CD4-positive, alpha-beta memory T cell (primary cell): ENCODE measurements at regions not wholly inside any gene's neighbourhood (a gene's known extent, or its start where the extent isn't known, plus 50 kb on each side); places are given as distances from the start of the nearest gene placed in this dataset.

Source experiments
- CTCF ChIA-PET: fragments of 350-600 bp; sonication (Branson Sonifier 250); formaldehyde crosslinking; loops from one replicate; lab custom pipeline; 2021; ENCODE audit warnings: inconsistent platforms; ENCODE audit not compliant: partially characterized antibody; lab: Charles Lee
- POLR2A ChIA-PET: fragments of 350-600 bp; sonication (Branson Sonifier 250); formaldehyde crosslinking; loops from one replicate; lab custom pipeline; 2021; ENCODE audit not compliant: partially characterized antibody; lab: Charles Lee
- DNase-seq, 5 donors: peaks; one replicate each; pipeline versions ENCODE4 v3.0.0 to v3.0.0-alpha.2; 2020 to 2022; ENCODE audit warnings: mixed read lengths in 1 of 5
- H3K27ac ChIP-seq: one replicate; pipeline ENCODE4 v1.7.0; 2013; ENCODE audit warnings: low read depth, low read length
- H3K27me3 ChIP-seq: 2 replicates; pipeline ENCODE4 v1.7.0; 2013; ENCODE audit warnings: mild to moderate bottlenecking, low read length, moderate library complexity; ENCODE audit not compliant: insufficient read depth
- H3K36me3 ChIP-seq: 2 replicates; pipeline ENCODE4 v1.7.0; 2013; ENCODE audit warnings: mild to moderate bottlenecking, low read length, moderate library complexity; ENCODE audit not compliant: insufficient read depth
- H3K4me1 ChIP-seq: 2 replicates; pipeline ENCODE4 v1.7.0; 2013; ENCODE audit warnings: mild to moderate bottlenecking, low read length, moderate library complexity; ENCODE audit not compliant: insufficient read depth
- H3K4me3 ChIP-seq, 2 donors: one replicate each; pipeline ENCODE4 v1.7.0; 2013; ENCODE audit warnings: low read length in 2 of 2, mild to moderate bottlenecking in 1 of 2
- H3K9me3 ChIP-seq, 2 donors: one replicate each; pipeline ENCODE4 v1.7.0; 2013; ENCODE audit warnings: low read length in 2 of 2, control low read depth in 1 of 2; ENCODE audit not compliant: control insufficient read depth in 1 of 2
- H3K27ac Mint-ChIP-seq, 7 donors: one replicate each; pipeline ENCODE4 v1.8.0; 2020 to 2021; ENCODE audit warnings: mixed read lengths in 7 of 7, mild to moderate bottlenecking in 6 of 7, inconsistent platforms in 3 of 7, moderate library complexity in 3 of 7
- H3K27me3 Mint-ChIP-seq, 2 donors: one replicate each; pipeline ENCODE4 v1.8.0; 2020 to 2021; ENCODE audit warnings: mixed read lengths in 2 of 2
- H3K36me3 Mint-ChIP-seq, 2 donors: one replicate each; pipeline ENCODE4 v1.8.0; 2020 to 2021; ENCODE audit warnings: mixed read lengths in 2 of 2, inconsistent platforms in 1 of 2, mild to moderate bottlenecking in 1 of 2
- H3K4me1 Mint-ChIP-seq, 4 donors: one replicate each; pipeline ENCODE4 v1.8.0; 2020 to 2021; ENCODE audit warnings: mixed read lengths in 4 of 4, mild to moderate bottlenecking in 1 of 4
- H3K4me3 Mint-ChIP-seq, 8 donors: one replicate each; pipeline ENCODE4 v1.8.0; 2020 to 2021; ENCODE audit warnings: mixed read lengths in 8 of 8, mild to moderate bottlenecking in 7 of 8, moderate library complexity in 6 of 8, inconsistent platforms in 3 of 8
- H3K9me3 Mint-ChIP-seq, 8 donors: one replicate each; pipeline ENCODE4 v1.8.0; 2020 to 2021; ENCODE audit warnings: mixed read lengths in 8 of 8, mild to moderate bottlenecking in 5 of 8, inconsistent platforms in 3 of 8, moderate library complexity in 1 of 8
- intact Hi-C: fragments of 100-400 bp; cut with micrococcal nuclease; formaldehyde crosslinking; loops from one replicate; pipeline ENCODE4 v1.15.1; 2023

DNA sequence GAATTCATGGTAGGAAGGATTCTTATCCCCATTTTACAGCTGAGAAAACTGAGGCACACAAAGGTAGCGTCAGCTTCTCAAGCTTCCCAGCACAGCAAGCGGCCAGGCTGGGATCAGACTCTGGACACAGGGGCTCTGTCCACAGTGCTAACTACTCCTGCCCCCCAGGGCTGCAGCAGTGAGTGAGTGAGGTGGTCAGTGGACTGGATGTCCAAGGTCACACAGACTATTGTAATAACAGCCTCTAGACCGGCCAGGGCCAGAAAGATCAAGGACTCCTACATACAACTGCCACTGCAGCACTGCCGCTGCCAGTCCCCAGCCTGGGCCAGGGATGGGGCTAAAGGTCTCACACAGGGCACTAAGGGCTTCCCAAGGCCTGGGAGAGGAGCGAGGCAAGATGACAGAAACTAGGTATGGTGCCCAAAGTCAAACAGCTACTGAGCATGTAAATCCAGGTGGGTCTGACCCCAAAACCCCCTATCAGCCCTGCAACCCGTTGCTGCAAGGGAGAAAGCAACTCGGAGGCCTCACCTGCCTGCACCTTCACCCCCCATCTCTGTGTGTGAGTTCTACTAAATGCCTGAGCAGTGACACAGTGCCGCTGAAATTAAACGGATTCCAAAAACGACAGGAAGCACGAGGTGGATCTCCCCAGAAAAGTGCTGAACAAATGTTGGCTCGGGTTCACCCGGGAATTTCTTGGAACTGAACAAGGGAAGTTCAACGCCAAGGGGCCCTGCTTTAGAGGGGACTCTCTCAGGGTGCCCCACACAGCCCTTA lies 161.8 kb upstream of the GRK3 start:
- H3K36me3 Mint-ChIP-seq: no peaks in the 10 kb centered on the region
- no peak for DNase-seq
- peak overlapping the region in 2 of 7 donors; percentile 38 to 56 for H3K27ac Mint-ChIP-seq
- peak overlapping the region in 7 of 8 donors; percentile 23 to 88 (median 60) for H3K4me3 Mint-ChIP-seq
- ChIA-PET CTCF (interaction anchor here (1.1 kb wide), 1 partner anchor 928 kb away, joined by 3 read pairs; no protein-coding TSS in a partner anchor), POLR2A (interaction anchor here (0.6 kb wide), 1 partner anchor 395 kb away, joined by 3 read pairs; no protein-coding TSS in a partner anchor)
- no peaks in the 10 kb centered on the region for H3K27me3 Mint-ChIP-seq
- Histone ChIP-seq H3K9me3 (no peaks in the 10 kb centered on the region), H3K27ac (no peak overlapping the region), H3K27me3 (no peaks in the 10 kb centered on the region), H3K4me1 (peaks cover 35% of the 10 kb centered on the region), H3K4me3 (no peak overlapping the region), H3K36me3 (no peaks in the 10 kb centered on the region)
- peaks cover 19 to 54% (median 30%) of the 10 kb centered on the region in 4 donors for H3K4me1 Mint-ChIP-seq
- intact Hi-C loops: no loop called here
- H3K9me3 Mint-ChIP-seq: no peaks in the 10 kb centered on the region

DNA sequence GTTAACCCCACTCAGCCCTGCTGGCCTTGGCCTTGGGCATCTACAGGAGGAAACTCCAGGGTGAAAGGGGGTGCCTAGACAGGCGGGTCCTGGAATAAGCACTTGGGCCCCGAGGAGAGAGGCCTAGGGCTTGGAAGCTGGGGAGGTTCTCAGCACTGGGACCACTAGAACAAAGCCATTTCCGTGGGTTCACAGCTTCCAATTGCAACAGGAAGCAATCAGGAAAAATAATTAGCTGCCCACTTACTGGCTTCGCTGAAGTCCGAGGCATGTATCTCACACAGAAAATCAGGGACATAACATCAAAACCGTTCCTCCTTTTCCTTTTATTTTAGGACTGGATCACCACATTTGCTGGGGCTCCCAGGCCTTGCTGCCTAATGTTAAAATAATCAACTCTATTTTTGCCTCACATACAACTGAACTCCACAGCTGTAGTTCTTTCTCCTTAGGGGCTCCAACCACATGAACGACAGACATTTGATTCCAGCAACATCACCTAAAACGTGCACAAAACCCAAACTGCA lies 161.1 kb upstream of the GRK3 start:
- Histone ChIP-seq H3K36me3 (no peaks in the 10 kb centered on the region), H3K27me3 (no peaks in the 10 kb centered on the region), H3K9me3 (no peaks in the 10 kb centered on the region), H3K27ac (no peak overlapping the region), H3K4me1 (peaks cover 34% of the 10 kb centered on the region), H3K4me3 (peak overlapping the region in 1 of 2 donors; percentile 41)
- Mint-ChIP-seq H3K4me3 (peak overlapping the region; percentile 86 to 92 (median 88)), H3K36me3 (no peaks in the 10 kb centered on the region), H3K9me3 (no peaks in the 10 kb centered on the region), H3K27me3 (no peaks in the 10 kb centered on the region), H3K4me1 (peaks cover 19 to 52% (median 30%) of the 10 kb centered on the region in 4 donors), H3K27ac (peak overlapping the region in 5 of 7 donors; percentile 64 to 87 (median 82))
- DNase-seq: no peak
- ChIA-PET CTCF (interaction anchor here (1.1 kb wide), 1 partner anchor 927 kb away, joined by 3 read pairs; no protein-coding TSS in a partner anchor), POLR2A (no interaction called here)
- intact Hi-C loops: no loop called here

DNA sequence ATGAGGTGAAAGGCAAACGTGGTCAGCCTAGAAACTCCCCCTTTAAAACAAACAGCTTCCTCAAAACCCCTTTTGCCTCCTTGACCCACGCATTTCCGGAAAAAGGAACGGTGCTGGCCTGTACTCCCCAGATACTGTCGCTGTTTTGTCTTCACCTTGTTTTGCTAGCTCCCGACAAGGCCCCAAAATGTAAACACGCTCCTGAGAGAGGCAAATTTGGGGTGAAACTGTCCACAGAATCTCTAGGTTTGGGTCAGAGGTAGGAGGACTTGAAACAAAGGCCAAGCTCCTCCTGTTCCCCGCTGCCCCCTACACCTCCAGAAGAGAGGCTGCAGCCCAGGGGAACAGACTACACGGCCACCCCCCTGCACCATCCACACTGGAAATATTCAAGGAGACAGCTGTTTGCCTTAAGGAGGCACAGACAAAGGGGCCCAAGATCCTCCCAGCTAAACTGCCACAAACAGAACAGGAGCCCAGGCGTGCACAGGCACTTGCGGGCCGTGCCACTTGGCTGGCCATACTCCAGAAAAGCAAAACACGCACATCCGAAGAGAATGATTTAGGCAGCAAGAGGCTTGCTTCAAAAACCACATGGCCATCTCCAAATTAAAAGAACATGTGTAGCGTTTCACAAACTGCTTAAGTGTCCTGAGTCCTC lies 160.5 kb upstream of the GRK3 start:
- ChIA-PET CTCF (interaction anchor here (1.1 kb wide), 1 partner anchor 927 kb away, joined by 3 read pairs; no protein-coding TSS in a partner anchor), POLR2A (no interaction called here)
- Mint-ChIP-seq H3K36me3 (no peaks in the 10 kb centered on the region), H3K27me3 (no peaks in the 10 kb centered on the region), H3K27ac (peak overlapping the region; percentile 58 to 87 (median 82)), H3K4me3 (peak overlapping the region; percentile 86 to 92 (median 88)), H3K9me3 (no peaks in the 10 kb centered on the region), H3K4me1 (peaks cover 19 to 52% (median 30%) of the 10 kb centered on the region in 4 donors)
- Histone ChIP-seq H3K4me1 (peaks cover 31% of the 10 kb centered on the region), H3K27me3 (no peaks in the 10 kb centered on the region), H3K4me3 (peak overlapping the region; percentile 29 to 41), H3K9me3 (no peaks in the 10 kb centered on the region), H3K36me3 (no peaks in the 10 kb centered on the region), H3K27ac (no peak overlapping the region)
- intact Hi-C loops: no loop called here
- no peak for DNase-seq

DNA sequence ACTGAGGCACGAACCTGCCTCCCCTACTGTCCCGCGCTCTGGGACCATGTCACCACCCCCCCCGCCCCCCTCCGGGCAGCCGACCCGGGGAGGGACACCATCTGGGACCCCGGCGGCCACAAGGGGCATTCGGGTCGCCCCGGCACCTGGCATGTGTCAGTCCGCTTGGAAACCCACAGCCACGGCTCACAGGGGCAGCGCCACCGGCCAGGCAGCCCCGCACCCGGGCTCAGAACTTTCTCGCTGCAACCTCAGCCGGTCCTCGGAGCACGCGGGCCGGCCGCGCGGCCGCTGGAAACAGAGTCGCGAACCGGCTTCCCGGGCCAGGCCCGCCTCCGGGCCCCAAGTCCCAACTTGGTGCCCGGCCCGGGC lies 159.9 kb upstream of the GRK3 start:
- no peak for DNase-seq
- H3K4me3 Mint-ChIP-seq: peak overlapping the region; percentile 86 to 92 (median 88)
- no peaks in the 10 kb centered on the region for H3K36me3 Mint-ChIP-seq
- no peak overlapping the region for H3K27ac ChIP-seq
- H3K27ac Mint-ChIP-seq: peak overlapping the region in 2 of 7 donors; percentile 82 to 85
- intact Hi-C loops: no loop called here
- POLR2A ChIA-PET: no interaction called here
- H3K4me1 ChIP-seq: peaks cover 31% of the 10 kb centered on the region
- no peaks in the 10 kb centered on the region for H3K27me3 ChIP-seq
- H3K9me3 Mint-ChIP-seq: no peaks in the 10 kb centered on the region
- no peaks in the 10 kb centered on the region for H3K9me3 ChIP-seq
- CTCF ChIA-PET: no interaction called here
- peaks cover 19 to 50% (median 30%) of the 10 kb centered on the region in 4 donors for H3K4me1 Mint-ChIP-seq
- peak overlapping the region in 1 of 2 donors; percentile 41 for H3K4me3 ChIP-seq
- no peaks in the 10 kb centered on the region for H3K27me3 Mint-ChIP-seq
- no peaks in the 10 kb centered on the region for H3K36me3 ChIP-seq

DNA sequence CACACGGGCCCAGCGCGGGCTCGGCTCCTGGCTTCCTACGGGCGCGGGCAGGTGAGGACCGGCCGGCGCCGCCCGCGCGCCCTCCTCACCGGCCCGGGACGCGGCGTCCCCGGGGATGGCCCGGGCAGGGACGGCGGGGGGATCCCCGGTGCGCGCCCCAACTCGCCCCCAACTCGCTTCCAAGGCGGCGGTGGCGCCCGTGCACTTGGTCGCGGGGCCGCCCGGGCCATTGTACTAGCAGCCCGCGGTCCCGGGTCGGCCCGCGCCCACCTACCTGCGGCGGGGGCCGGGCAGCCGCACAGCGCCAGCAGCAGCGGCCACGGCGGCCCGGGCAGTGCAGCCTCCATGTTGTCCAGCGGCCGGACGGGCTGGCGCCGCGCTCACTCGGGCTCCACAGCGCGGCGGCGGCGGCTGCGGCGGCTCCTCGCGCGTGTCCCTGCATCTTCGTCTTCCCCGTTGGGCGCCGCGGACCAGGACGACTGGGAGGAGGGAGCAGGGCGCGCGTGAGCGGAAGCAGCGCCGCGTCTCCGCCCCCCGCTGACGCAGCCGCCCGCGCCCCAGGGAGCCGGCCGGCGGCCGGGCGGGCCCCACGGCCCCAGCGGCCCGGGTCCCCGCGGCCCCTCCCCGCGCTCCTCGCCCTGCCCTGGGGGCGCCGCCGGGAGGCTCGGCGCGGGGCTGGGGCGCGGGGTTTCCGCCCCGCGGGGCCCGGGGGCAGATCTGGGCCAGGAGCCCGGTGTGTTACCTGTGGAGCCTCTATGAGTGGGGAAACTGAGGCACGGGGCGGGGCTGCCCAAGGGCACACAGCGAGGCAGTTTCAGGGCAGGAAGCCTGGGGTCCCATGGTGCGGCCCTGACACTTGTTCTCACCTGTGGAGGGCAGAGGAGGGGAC lies 159.3 kb upstream of the GRK3 start:
- Mint-ChIP-seq H3K9me3 (no peaks in the 10 kb centered on the region), H3K27me3 (no peaks in the 10 kb centered on the region), H3K36me3 (no peaks in the 10 kb centered on the region), H3K4me3 (peak overlapping the region; percentile 76 to 87 (median 79)), H3K27ac (peak overlapping the region in 5 of 7 donors; percentile 53 to 83 (median 73)), H3K4me1 (peaks cover 16 to 46% (median 29%) of the 10 kb centered on the region in 4 donors)
- POLR2A ChIA-PET: no interaction called here
- Histone ChIP-seq H3K27me3 (no peaks in the 10 kb centered on the region), H3K27ac (peak overlapping the region; percentile 55), H3K36me3 (no peaks in the 10 kb centered on the region), H3K9me3 (no peaks in the 10 kb centered on the region), H3K4me1 (peaks cover 31% of the 10 kb centered on the region), H3K4me3 (peak overlapping the region in 1 of 2 donors; percentile 41)
- intact Hi-C loops: loop anchor here (1.0 kb wide), 1 partner anchor 42 kb away; no protein-coding TSS in a partner anchor
- CTCF ChIA-PET: no interaction called here
- peak; percentile 54 to 64 (median 64) for DNase-seq

DNA sequence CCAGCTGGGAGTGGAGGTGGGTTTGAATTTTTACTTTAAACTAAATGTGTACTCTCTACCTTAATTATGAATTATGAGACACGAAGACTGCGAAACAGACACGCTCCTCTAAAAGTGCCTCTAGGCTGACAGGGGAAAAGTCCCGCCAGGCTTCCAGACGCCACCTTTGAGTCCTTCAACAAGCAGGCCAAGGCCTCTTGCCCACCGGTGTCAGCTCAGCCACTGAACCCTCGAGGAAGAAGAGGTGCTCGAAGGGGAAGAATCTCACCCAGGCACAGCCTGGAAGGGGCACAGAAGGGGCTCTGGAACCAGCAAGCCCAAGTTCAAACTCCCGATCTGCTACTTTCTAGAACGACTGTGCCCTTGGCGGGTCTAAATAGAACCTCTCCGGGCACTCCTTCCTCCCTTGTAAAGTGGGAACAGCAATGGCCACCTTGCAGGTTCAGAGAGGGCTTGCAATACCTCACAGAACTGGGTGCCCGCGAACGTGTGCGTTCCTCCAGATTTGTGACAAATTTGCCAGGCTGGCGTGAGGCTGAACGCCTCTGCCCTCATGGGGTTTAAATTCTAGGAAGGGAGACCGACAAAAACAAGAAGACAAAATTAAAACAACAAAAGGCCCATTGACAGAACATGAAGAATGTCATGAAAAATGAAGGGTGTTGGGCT lies 158.5 kb upstream of the GRK3 start:
- H3K4me3 Mint-ChIP-seq: peak overlapping the region; percentile 76 to 83 (median 78)
- peaks cover 31% of the 10 kb centered on the region for H3K4me1 ChIP-seq
- peak overlapping the region; percentile 55 for H3K27ac ChIP-seq
- H3K4me1 Mint-ChIP-seq: peaks cover 18 to 49% (median 33%) of the 10 kb centered on the region in 4 donors
- no peaks in the 10 kb centered on the region for H3K27me3 Mint-ChIP-seq
- no peaks in the 10 kb centered on the region for H3K9me3 ChIP-seq
- no peak for DNase-seq
- intact Hi-C loops: loop anchor here (1.0 kb wide), 1 partner anchor 41 kb away; no protein-coding TSS in a partner anchor
- no peaks in the 10 kb centered on the region for H3K27me3 ChIP-seq
- ChIA-PET POLR2A (no interaction called here), CTCF (no interaction called here)
- H3K9me3 Mint-ChIP-seq: no peaks in the 10 kb centered on the region
- H3K36me3 ChIP-seq: no peaks in the 10 kb centered on the region
- H3K36me3 Mint-ChIP-seq: no peaks in the 10 kb centered on the region
- H3K4me3 ChIP-seq: peak overlapping the region in 1 of 2 donors; percentile 39
- H3K27ac Mint-ChIP-seq: peak overlapping the region in 6 of 7 donors; percentile 53 to 87 (median 72)
